ENCODE measurements at regions not wholly inside any gene's neighbourhood (a gene's known extent, or its start where the extent isn't known, plus 50 kb on each side); places are given as distances from the start of the nearest gene placed in this dataset.
"Not testable (repeated sequence)": the region's sequence is repeated elsewhere in the genome, so short reads cannot be mapped to it uniquely, and the experiment has no call there.

DNA sequence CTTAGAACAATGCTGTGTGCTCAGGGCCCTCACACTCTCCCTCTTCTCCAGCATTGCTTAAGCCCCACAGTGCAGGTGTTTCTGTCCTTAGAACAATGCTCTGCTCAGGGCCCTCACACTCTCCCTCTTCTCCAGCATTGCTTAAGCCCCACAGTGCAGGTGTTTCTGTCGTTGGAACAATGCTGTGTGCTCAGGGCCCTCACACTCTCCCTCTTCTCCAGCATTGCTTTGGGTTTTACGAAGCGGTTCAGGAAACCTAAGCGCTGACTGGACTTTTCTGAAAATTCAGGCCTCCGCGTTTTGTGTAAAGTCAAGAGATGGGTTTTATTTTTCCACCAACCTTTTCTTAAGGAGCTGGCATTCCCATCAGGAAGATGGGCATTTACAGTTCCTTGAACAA lies 838.0 kb downstream of the TRIML1 start:
- DNase-seq = not testable (repeated sequence)

DNA sequence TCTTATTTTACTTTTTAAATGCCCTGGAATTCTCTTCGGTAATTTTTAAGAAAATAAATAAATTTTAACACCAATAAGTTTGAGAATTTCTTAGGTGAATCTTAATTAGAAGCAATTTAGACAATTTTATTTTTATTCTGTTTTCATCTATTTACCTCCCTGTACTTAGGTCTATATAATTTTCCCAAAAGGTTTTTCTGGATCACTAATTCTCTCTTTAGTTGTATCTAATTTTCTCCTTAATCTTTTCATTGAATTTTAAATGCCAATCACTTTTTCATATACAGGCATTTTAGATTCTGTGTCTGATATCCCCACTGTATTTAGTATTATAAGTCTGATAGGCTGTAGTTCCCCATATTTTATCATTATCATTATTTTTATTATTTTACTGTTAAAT lies 845.3 kb downstream of the TRIML1 start:
- no peak for DNase-seq

DNA sequence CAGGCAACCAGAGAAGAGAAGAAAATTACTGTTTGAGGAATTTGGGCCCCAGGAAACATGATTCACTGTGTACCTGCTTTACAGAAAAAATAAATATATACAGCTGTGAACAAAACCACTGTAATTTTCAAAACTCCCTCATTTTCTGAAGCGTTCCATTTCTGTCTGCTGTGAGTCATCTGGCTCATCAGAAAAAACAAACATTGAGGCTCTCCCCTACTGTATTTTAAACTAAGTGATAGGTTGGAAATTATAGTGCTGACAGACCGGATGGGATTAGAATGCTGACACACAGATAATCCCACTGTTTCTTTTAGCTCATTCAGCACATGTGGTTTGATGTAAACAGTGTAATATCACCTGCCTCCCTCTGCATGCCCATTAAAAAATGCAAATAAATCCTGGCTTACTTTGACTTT lies 847.0 kb downstream of the TRIML1 start:
- DNase-seq = no peak

DNA sequence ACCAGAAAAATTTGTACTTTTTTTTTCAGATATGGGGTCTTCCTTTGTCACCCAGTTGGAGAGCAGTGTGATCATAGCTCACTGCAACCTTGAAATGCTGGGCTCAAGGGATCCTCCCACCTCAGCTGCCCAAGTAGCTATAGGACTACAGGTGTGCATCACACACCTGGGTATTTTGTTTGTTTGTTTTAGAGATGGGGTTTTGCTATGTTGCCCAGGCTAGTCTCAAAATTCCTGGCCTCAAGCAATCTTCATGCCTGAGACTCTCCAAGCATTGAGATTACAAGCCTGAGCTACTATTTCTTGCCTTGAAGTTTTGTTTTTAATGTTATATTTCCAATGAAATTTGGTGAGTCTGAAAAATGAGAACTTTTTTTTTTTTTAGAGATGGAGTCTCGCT lies 847.8 kb downstream of the TRIML1 start:
- no peak for DNase-seq

DNA sequence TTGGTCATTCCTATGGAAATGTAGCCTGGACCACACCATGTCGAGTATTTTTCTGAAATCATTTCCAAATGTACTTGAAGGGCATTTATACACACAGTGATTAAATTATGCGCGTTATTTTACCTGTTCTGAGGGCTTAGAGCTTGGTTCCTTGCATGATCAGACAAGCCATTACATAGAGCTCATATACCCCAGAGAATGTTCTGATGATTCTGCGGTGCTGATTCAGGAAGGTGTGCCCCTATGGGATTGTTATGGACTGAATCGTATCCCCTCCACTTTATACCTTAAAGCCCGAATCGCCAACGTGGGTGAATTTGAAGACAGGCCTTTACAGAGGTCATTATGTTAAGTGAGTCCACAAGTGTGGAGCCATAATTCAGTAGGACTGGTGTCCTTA lies 848.9 kb downstream of the TRIML1 start:
- DNase-seq = no peak

DNA sequence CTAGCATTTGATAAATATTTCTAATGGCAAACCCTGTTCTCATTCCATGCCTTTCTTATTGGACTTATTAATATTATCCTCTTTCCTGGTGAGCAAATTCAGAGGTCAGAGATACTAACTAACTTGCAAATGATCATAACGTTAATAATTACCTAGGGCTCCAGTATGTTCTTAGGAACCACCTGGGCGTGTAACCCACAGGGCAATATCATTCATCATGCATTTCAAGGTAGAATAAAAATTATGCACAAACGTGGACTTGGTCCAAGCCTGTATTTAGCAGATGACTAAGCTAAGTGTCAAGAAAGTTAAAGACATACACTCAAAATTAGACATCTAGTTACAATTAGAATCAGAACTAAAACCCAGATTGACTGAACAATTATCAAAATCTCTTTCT lies 850.1 kb downstream of the TRIML1 start:
- DNase-seq = no peak

DNA sequence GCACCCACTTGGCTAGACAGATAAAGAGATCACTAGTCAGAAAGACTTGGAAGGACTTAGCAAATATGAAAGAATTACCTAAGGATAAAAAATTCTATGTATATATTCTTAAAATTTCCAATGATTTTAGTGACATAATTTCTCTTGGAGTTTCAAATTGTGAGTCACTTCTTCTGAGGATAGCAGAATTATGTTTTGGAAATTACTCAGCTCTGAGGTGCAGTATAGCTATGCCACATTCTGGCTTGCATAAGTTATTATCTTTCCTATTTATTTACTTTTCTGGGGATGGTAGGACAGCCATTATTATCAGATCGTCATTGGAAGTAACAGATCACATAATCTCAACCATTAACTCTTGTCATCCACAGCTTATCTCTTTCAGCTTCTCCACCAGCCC lies 853.5 kb downstream of the TRIML1 start:
- no peak for DNase-seq

DNA sequence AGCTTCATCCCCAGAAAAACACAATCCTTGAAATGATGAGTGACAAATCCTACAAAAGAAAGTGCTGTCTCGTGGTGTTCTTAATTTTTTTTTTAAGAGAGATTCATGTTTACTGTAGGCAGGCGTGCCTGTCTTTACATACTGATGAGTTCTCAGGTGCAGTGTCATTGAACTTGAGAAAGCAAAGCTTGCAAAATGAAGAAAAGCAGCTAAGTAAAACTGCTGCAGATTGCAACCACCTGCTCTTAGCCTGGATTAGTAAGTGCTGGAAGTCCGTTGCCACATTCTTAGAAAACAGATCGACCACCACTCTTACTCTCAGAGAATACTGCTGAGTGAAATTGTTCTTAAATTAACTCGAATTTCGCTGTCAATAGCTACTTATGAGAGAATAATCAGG lies 854.6 kb downstream of the TRIML1 start:
- DNase-seq = no peak

DNA sequence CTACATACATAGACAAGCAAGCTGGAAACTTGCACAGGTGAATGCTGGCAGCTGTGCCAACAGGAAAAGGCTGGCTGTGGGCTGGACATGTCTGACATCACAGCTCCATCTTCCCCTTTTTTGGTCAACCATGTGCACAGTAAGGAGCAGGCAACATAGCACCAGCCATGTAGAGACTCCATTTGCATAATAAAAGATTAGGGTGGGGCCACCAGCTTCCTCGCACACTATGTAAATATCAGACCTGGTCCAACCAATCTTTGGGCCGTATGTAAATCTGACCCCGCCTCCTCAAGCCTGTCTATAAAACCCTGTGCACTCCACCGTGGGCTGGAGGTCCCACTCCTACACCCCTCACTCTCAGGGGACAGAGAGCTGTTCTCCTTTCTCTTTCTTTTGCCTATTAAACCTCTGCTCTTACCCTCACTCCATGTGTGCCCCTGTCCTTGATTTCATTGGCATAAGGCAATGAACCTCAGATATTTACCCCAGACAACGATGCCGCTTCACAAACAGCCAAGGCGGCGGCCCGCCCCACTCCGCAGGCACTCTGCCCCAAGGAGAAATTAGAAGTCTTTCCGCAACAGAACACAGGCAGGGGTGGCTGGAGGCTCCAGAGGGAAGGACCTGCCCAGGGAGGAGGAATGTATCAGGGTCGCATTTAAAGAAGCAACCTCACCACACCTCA lies 862.2 kb downstream of the TRIML1 start:
- DNase-seq = no peak

DNA sequence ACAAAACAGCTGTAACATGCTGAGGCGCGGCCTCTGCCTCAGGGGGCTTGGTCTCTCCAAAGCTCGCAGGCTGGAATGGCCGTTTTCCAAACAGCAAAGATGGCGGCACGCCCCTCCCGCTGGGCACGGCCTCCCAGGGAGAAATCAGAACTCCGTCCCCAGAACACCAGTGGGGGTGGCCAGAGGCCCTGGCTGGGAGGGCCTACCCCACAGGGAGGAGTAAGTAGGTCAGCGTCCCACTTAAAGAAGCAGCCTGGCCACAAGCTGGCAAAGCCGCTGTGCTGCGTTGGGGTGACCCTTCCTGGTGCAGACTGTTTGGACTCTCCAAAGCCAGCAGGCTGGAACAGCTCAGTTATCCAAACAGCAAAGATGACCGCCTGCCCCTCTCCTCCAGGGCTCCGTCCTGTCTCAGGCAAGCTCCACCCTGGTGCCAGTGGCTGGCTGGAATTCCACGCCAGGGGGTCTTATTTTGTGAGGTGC lies 862.8 kb downstream of the TRIML1 start:
- DNase-seq = no peak

DNA sequence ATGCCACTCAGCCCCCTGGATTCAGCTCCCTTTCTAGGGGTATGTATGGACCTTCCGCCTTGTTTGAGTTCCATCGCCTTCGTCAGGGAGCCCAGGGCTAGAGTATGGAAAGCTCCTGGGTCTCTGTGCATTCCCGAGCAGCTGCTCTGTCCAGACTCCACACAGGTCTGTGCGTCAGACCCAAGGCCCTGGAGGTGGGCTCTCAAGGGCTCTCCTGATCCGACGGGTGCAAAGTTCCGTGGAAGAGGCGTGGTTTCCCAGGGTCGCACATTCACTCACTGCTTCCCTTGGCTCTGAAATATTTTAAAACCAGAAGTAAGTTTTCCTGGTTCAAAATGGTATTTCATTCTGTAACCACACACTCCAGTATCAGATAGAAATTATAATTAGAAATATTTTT lies 863.2 kb downstream of the TRIML1 start:
- DNase-seq = no peak

DNA sequence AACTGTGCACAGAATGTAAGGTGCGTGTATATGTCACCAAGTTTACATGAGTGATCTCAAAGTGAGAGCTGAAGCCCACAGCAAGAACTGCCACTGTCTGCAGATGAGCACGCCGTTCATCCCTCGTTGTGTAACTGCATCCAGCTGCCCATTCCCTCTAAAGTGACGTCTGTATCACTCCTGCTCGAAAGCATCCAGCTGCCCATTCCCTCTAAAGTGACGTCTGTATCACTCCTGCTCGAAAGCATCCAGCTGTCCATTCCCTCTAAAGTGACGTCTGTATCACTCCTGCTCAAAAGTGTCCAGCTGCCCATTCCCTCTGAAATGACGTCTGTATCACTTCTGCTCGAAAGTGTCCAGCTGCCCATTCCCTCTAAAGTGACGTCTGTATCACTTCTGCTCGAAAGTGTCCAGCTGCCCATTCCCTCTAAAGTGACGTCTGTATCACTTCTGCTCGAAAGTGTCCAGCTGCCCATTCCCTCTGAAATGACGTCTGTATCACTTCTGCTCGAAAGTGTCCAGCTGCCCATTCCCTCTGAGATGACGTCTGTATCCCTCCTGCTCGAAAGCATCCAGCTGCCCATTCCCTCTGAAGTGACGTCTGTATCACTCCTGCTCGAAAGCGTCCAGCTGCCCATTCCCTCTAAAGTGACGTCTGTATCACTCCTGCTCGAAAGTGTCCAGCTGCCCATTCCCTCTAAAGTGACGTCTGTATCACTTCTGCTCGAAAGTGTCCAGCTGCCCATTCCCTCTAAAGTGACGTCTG lies 871.4 kb downstream of the TRIML1 start:
- DNase-seq = not testable (repeated sequence)

DNA sequence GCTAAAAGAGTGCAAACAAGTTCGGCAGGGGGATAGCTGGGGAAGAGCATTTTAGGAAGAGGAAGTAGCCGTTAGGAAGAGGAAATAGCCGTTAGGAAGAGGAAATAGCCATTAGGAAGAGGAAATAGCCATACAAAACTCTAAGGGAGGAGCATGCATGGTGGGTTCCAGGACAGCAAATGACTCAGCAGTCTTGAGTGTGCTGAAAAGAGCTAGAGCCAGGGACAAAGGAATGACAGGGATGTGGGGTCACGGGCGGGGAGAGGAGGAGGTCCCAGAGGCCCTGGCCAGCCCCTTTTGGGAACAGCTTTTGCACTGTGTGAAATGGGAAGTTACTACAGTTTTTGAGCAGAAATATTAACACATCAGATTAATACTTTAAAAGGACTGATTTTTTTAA lies 882.6 kb downstream of the TRIML1 start:
- DNase-seq = no peak

DNA sequence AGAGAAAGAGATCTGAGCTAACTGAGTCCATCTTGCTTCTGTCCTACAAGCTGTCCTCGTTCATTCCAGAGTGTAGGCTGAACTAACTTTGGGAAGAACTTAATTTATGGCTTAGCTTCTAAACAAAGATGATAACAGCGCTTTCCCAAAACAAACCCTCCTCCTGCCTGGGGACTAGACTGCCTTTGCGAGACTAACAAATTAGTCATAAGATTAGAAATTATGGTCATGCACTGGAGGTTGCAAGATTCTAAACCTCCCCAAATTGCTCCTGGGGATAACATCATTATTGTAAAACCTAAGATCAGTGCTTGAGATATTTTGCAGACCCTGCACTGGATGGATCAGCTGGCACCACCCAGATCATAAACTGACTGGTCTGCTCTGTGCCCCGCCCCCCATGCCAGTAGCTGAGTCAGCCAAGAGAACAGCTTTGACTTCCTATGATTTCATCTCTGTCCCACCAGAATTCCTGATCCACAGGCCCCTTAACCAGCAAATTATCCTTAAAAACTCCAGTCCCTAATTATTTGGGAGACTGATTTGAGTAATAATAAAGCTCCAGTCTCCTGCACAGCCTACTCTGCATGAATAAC lies 883.3 kb downstream of the TRIML1 start:
- no peak for DNase-seq

DNA sequence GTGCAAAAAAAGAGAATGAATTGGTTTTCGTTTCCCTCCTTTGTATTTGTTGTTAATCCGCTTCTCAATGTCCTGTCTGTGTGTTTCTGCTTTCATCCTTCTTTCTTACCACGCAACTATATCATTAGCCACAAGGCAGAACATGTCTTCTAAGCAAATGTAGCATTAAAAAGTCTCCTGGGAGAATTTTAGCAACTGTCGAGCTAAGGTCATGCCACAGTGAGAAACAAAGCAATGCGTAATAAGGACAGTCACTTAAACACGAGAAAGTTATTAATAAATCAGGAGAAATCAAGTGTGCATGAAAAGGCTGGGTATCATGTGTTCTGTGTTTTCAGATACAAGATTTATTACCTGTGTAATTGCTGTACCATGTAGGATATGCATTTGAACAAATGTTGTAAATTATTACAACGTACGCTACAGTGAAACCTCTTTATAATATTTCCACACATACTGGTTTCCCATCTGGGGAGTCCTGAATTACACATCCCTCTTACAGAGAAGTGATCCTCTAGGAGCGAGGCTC lies 890.8 kb downstream of the TRIML1 start:
- DNase-seq = no peak

DNA sequence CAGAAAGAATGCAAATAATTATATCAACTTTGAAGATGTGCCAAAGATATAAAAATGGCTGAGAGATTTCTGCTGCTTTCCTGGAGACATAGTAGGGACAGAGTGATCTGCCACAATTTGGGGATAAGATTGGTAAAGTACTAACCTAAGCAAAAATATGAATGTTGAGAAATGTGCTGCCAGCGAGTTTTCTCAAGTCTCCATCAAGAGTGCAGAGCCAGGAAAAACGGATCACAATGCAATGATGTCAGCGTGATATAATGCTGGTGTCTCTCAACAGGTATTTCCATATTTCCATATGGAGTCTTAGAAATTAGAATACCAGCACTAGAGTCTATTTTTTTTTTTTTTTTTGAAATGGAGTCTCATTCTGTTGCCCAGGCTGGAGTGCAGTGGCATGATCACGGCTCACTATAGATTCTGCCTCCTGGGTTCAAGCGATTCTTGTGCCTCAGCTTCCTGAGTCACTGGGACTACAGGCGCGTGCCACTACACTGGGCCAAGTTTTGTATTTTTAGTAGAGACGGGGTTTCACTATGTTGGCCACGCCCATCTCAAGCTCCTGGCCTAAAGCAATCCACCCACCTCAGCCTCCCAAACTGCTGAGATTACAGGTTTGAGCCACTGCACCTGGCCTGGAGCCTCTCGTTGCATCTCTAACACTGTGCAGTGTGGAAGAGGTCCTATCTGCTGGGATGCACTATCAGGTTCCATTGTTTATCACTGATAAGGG lies 893.5 kb downstream of the TRIML1 start:
- DNase-seq = no peak

DNA sequence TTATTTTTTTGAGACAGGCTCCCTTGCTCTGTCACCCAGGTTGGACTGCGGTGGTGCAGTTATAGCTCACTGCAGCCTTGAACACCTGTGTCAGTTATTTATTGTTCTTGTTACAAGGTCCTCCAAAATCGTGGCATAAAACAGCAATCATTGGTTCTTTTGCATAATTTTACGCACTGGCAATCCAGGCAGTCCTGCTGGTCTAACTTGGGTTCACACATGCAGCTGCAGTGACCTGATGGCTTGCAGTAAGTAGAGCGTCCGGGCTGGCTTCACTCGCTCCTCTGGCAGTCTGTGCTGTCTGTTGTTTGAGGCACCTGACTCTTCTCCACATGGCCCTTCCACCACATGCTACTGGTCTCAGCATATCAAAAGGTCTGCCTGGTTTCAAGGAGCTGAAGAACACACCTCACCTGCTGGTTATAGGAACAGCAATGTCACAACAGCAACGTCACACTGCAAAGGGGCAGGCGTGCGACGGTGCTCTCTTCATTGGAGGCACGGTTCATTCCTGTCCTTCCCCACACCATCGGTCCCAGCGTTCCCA lies 894.6 kb downstream of the TRIML1 start:
- DNase-seq = no peak

DNA sequence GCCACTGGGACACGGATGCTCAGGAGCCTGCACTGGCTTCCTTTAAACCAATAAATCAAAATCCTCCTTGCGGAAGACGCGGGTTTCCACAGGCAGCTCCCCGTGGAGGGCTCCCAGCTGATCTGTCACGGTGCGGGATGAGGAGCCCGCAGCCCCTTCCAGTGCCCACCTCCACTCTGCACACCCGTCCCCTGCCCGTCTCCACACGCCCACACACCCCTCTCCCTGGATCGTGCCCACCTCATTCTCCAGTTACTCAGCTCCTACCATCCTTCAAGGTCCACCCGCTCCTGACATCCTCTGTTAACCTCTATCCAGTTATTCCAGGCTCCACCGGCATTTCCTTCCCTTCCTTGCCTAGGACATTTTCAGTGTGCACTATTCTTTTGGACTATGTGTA lies 895.9 kb downstream of the TRIML1 start:
- DNase-seq = no peak

DNA sequence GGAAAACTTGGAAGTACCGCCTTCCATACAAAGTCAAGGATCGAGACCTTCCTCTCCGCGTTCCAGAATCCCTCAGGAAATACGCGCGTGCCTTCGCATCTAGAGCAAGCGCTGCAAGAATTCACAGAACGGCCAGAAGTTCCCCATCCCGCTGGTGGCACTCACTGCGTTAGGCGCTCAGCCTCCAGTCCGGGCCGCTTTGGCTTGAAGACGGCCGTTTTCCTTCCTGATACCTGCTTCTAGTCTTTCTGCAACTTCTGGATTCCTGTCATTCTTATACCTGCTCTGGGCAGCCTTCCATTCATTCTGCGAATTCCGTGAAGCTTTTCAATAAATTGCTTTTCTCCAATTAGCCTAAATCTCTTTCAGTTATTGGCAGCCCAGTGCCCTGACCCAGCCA lies 896.4 kb downstream of the TRIML1 start:
- no peak for DNase-seq

DNA sequence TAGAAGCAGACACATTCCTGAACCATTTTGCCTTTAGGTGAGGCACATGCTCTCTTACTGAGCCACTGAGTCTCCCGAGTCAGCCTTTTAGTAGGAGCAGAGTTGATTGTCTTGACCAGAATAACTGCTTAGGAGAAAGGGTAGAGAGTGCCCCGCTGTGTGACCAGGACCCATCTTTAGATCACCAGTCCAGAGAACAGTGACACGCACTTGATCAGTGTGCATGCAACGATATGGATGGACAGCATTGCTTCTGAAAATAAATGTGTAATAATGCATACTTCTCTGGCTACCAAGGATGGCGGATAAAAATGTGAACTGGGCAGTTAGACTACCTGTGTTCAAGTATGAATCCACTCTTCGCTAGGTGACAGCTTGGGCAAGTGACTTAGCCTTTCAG lies 897.7 kb downstream of the TRIML1 start:
- no peak for DNase-seq

DNA sequence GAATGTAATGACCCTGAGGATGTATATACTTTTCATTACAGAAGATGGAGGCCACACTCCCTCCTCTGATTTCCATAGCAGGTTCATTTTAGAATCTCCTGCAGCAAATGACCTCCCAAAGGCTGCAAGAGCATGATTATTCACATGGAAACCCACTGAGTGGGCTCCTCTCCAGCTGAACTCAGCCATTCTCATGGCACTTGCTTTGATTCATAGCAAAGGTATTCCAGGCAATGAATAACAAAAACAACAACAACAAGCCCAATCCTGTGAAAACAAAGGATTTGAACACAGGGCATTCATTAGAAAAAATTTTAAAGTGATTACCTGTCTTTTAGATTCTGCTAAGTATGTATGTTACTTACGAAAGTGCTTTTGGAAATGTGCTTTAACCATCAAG lies 894.0 kb upstream of the FRG1 start:
- DNase-seq = no peak

DNA sequence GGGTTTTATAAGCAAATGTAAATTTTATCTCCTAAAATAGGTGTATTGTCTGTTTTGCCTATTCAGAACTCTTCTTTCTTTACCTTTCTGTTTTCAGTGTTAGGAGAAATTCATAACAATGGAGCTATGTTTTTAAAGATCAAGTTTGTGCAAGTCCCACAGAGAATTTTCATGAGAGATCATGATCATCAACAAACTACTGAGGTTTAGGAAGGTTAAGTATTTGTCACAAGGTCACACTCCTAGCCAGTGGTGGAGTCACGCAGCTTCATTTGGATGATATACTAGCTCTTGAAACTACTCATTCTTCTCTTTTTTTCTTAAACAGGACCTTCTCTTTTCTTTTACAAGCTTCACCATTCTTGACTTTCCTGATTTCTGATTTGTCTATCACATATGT lies 892.6 kb upstream of the FRG1 start:
- DNase-seq = no peak

DNA sequence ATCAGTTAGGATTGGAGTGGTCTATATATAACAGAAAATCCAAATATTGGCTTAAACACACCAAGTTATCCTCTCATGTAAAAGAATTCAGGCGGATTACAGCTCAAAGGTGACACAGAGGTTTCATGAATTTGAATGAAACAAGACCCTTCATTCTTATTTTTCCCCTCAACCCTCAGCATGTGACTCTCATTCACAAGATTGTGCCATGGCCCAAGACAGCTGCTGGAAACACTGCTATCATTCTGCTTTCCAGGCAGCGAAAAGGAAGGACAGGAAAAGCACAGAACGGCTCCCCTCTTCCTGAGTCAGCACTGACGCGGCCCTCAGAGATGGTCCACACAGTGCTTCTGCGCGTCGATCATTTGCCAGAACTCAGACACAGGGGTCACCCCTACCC lies 891.0 kb upstream of the FRG1 start:
- no peak for DNase-seq
